ENCODE measurements at regions not wholly inside any gene's neighbourhood (a gene's known extent, or its start where the extent isn't known, plus 50 kb on each side); places are given as distances from the start of the nearest gene placed in this dataset.
"Not testable (repeated sequence)": the region's sequence is repeated elsewhere in the genome, so short reads cannot be mapped to it uniquely, and the experiment has no call there.

DNA sequence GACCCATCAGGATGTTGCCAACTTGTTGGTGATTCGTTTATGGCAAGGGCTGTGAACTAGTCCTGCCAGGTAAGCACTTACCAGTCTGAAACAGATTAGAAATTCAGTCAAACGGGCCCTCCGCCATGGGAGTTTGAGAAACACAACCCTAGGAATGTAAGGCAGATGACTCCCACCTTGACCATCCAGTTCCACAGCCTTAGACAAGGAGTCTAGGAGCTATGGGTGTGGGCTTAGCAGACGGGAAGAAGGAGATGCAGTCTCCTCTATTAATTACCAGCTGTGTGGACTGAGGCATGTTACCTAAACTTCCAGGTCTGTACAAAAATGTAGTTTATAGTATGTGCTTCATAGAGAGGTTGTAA is 319.4 kb upstream of the NCKAP5 start:
- no peak for DNase-seq

DNA sequence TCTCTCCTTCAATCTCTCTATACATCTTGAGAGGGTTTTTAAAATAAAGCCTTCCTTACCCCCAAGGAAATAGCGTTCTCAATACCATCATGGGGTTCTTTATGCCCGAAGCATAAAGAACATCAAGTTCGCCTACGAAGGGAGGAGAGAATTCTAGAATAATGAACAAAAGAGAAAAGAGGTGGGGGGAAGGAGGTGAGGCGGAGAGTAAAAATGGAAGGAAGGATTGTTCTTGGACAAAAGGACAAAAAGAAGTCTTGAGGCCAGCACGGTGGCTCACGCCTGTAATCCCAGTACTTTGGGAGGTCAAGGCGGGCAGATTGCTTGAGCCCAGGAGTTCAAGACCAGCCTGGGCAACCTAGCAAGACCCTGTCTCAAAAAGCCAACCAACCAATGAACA is 319.8 kb upstream of the NCKAP5 start:
- no peak for DNase-seq

DNA sequence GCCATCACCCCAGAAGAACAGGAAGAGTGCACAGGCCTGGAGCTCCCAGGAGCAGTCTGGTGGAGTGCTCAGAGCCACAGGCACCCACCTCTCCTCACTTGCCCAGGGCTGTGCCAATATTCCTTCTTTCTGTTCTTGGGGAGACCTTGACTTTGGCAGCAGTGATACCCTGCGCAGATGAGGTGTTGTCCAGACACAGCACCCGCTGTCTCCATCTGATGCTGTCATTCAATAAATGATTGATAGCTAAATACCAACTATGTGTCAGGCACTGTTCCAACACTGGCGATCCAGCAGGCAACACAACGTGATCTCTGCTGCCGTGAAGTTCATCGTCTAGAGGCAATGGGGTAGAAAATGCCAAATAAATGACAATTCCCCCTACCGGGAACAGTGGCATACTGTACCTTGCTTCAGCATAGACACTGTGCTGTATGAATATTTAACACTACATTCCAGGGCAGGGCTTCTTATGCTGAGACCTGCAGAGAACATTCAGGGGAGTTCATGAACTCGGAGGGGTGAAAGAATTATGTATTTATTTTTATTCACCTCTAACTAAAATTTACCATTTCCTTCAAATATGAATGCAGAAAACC is 320.5 kb upstream of the NCKAP5 start:
- DNase-seq, result no peak

GRCh38 chr2:133892352-133892913 is 324.2 kb upstream of the NCKAP5 start:
- DNase-seq, result no peak

DNA sequence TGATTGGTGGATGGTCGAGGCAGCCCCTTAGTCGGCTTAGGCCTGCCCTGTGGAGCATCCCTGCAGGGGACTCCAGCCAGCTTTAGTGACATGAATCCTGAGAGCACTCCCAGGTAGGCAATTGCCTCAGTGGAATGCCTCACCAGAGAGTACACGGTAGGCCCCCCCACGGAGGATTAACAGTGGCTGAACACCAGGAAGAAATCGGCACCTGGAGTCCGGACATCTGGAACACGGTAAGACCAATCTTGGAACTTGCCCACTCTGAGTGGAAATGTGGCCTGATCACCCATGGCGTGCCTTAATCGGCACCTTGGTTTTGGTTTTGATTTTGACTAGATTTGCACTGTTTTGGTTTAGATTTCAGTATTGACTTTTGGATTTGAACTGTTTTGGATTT is 326.2 kb upstream of the NCKAP5 start:
- no peak for DNase-seq

GRCh38 chr2:133897838-133898237 is 329.6 kb upstream of the NCKAP5 start:
- DNase-seq, result not testable (repeated sequence)

- DNase-seq, result no peak
These were observed 332.6 kb upstream of the NCKAP5 start for GRCh38 chr2:133900909-133901308.

DNA sequence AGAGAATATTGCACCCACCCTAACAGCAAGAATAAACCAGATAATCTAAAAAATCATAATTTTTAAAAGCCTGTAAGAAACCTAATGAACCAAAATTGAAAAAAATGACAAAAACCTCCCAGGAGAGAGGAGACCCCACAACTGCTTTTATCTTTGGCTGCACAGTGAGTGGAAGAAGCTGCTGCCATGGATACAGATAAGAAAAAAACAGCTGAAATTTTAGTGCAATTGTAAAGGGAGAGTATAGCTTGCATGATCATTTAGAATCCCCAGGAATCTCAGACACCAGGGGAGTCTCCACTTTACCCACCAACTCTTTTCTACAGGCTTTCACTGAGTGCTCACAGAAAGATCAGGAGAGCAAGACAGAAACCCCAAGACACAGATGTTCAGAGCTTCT is 338.1 kb upstream of the NCKAP5 start:
- DNase-seq, result no peak

- DNase-seq, result no peak
These were observed 338.7 kb upstream of the NCKAP5 start for GRCh38 chr2:133906926-133907325.

DNA sequence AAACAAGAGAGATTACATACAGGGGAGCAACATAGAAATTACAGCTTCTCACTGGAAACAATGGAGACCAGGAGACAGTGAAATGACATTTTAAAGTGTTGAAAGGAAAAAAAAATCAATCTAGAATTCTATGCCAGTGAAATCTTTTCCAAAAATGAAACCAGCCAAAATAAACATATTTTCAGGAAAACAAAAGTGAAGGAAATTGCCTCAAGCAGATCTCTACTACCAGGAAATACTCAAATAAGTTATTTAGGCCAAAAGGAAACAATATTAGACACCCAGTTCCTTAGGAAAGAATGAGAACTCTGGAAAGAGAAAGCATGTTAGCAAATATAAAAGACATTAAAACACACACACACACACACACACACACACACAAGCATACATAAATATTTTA is 339.9 kb upstream of the NCKAP5 start:
- DNase-seq, result no peak

DNA sequence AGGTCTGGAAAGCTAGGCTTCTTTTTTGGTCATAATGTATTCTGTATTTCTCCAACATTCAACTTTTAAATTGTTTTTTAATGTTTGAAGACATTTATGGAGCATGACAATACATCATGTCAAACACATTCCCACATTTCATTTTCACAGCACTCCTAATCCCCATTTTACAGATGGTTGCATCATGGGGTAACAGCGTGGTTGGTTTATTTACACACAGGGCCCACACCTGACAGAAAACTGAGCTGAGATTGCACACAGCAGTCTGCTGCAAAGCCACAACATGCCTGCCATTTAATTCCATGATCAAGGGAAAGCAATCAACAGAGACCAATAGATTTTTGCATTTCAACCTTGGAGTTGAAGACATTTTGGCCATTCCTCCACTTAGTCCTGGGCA is 335.7 kb upstream of the MGAT5 start:
- no peak for DNase-seq

DNA sequence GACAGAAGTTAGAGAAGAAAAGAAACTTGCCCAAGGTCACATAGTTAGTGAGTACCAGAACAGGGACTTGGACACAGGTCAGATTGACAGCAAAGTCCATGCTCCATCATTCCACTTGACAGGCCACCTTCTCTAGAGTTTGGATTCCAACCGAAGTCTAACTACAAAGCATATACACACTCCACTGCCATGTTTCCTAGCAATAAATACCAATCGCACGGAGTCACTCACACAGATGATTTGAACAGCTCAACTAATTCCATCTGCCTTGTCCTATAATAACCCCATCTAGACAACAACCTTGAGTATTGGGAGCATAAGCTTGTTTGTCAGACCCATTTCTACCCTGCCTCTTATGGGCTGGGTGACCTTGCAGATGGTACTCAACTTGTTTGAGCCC is 334.6 kb upstream of the MGAT5 start:
- DNase-seq, result no peak

- DNase-seq, result no peak
These were observed 326.0 kb upstream of the MGAT5 start for GRCh38 chr2:133927894-133928293.

- DNase-seq, result no peak
These were observed 317.8 kb upstream of the MGAT5 start for GRCh38 chr2:133936096-133936495.

DNA sequence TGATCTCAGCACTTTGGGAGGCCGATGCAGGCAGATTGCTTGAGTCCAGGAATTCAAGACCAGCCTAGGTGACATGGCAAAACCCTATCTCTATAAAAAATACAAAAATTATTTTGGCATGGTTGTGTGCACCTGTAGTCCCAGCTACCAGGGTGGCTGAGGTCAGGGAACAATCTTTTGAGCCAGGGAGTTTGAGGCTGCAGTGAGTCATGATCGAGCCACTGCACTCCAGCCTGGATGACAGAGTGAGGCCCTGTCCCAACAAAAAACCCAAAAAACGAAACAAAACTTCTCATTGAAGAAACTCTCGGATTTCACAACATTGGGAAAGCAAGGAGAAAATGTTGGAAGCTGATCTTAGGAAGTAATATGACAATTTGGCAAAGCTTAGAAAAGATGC is 317.3 kb upstream of the MGAT5 start:
- DNase-seq, result no peak

DNA sequence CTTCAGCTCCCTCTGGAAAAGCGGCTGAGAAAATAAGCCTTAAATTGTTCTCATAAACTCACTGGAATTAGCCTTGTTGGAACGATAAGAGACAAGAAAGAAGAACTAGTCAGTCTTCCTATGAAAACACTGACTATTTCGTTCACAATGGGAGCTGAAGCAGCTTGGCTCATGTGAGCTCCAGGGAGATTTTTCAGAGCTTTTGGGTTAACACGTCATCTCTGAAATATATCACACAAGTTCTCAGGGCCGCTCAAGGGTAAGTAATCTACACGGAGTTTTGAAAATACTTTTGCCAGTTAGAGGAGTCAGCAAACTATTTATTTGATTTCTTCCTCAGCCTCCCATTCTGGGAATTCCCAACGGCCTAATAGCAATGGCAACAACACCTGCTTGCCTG is 316.2 kb upstream of the MGAT5 start:
- no peak for DNase-seq

DNA sequence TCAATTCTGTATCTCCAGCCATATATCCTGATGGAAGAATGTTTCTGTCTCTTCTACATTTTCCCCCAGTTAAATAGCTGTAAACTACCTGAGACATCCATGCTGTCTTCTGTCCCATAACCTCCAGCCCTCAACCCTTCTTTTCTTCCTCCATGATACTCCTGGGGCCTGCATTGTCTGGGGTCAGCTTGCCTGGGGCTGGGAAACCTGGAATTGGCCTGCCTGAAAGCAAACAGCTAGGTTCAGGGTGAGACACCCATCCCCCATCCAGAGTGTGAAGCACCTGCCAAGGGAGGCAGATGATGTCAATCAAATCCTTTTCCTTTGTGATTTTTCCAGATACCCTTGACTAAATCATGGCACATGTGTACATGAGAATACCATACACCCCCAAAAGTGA is 313.7 kb upstream of the MGAT5 start:
- DNase-seq, result no peak

- DNase-seq, result no peak
These were observed 312.2 kb upstream of the MGAT5 start for GRCh38 chr2:133941666-133942065.

DNA sequence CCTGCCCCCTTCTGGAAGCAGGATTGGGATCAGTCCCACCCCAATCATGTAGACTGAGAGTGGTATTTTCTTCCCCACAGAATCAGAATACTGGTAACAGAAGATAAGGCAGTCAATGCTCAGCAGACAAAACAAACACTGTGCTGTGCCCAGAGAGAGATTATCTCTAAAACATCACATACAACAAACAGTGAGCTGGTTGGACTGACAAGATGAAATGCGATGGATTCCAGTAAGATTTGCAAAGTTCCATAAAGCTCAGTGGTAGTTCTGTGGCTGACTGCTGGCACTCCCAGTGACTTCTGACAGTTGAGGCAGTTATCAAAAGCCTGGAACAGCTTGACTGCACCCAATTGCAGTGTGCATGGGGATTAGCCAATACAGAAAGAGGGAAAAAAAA is 311.5 kb upstream of the MGAT5 start:
- DNase-seq, result no peak

GRCh38 chr2:133943108-133943507 is 310.8 kb upstream of the MGAT5 start:
- no peak for DNase-seq

GRCh38 chr2:133945089-133945488 is 308.8 kb upstream of the MGAT5 start:
- DNase-seq, result no peak

DNA sequence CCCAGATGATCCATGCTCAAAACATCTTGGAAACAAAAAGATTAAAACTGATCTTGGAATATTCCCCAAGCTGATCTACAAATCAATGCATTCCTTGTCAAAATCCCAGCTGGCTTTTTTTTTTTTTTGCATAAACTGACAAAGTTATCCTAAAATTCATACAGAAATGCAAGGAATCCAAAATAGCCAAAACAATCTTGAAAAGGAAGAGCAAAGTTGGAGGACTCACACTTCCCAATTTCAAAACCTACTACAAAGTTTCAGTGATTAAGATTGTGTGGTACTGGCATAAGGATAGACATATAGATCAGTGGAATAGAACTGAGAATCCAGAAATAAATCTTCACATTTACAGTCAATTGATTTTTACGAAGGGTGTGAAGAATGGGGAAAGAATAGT is 306.8 kb upstream of the MGAT5 start:
- no peak for DNase-seq

- no peak for DNase-seq
These were observed 305.1 kb upstream of the MGAT5 start for GRCh38 chr2:133948610-133949290.

DNA sequence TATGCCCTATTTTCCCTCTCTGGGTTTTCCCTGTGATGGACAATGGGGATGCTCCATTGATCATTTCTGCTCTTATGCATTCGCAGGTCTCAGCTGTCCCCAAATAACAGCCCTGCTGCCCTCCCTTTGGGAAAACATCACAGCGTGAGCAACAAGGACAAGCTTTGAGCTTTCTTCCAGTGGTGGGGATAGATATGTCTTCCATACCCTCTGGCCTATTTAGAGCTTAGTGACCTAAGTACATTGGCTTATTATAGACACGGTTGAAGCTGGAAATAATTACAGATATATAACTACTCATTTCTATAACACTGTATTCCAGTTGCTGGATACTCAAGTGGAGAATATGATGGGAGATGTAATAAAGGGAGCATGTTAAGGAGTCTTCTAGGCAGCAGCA is 304.3 kb upstream of the MGAT5 start:
- DNase-seq, result no peak

GRCh38 chr2:133951209-133951608 is 302.7 kb upstream of the MGAT5 start:
- DNase-seq, result no peak
